SW 1271 (cell line): ENCODE measurements at regions not wholly inside any gene's neighbourhood (a gene's known extent, or its start where the extent isn't known, plus 50 kb on each side); places are given as distances from the start of the nearest gene placed in this dataset.

ENCODE experiments used
- DNase-seq, 2 experiments: peaks; one replicate each; lab custom pipeline; 2025; lab: John Stamatoyannopoulos, UW

GRCh38 chr2:104635608-104636007, 218.3 kb upstream of the POU3F3 start:
- DNase-seq = no peak

DNA sequence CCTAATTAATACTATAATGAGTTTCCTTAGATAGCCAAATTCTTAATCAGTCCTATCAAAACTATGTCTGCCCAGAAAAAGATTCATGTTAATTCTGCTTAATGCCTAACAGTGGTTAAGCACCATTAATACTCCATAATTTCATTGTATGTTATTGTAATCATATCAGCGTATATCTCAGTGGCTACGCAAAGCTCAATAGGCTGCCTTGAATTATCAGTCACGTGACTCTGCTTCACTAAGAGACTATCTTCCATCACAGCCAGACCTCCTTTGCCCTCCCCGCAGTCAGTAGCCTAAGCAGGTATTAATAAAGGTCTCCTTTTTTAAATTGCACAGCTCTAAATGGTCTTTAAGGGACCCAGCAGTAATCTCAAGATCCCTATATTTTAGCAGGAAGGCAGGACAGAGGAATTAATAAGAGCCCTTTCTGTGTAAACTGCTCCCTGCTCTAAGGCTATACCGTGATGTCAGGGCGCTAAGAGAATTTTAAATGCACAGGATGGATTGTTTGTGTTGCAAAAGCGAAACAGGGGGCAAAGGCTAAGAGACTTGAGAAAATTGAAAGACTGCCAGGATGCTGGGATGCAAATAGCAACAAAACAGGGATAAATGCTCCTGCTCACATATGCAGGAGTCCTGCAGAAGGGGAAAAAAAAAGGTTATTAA, 215.6 kb upstream of the POU3F3 start:
- DNase-seq = no peak

DNA sequence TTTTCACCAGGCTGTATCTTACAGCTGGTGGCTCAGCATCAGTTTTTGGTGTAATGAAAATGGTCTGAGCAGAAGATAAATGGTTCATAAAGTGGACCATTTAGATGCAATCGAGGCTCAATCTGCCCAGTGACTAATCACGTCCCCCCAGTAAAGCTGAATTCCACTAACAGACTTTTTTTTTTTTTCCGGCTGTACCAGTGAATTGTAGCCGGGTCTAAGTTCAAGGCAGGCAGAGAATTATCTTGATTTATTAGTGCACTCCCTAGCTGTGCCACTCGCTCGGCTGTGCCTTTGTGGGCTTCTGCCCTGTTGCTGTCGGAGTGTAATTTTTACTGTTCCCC, 215.1 kb upstream of the POU3F3 start:
- no peak for DNase-seq

DNA sequence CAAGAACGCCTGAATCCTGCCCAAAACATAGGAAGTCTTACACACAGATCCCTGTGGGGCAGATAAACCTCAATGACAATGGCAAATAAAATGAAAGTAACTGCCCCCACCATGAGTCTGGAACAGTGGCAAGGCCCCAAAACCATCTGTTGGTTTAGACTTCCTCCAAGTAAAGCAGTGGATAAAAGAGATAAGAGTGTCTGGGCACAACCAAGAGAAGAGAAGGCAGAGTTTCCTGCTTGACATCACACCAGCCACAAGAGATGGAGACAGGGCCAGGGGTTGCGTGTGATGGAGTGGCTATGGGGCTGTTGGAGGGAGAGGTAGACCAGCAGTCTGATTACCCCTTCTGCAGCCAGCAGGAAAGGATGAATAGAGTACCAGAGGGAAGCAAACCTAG, 212.1 kb upstream of the POU3F3 start:
- no peak for DNase-seq

DNA sequence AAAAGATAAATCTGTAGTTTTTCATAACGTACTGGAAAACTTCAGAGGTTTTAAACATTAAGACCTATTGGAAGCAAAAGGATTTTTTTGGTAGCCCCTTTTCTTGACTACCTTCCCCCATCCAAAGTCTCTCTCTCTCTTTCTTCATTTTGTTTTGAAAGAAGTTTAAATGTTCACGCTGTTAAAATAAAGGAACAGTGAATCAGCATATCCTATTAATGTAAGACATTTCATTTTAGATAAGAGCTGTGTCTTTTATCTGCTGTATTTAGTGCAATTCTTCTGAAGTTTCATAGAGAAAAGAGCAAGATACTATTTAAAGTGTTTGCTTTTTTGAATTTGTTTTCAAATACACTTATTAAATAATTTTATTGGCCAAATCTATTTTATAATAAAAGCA, 205.5 kb upstream of the POU3F3 start:
- no peak for DNase-seq

DNA sequence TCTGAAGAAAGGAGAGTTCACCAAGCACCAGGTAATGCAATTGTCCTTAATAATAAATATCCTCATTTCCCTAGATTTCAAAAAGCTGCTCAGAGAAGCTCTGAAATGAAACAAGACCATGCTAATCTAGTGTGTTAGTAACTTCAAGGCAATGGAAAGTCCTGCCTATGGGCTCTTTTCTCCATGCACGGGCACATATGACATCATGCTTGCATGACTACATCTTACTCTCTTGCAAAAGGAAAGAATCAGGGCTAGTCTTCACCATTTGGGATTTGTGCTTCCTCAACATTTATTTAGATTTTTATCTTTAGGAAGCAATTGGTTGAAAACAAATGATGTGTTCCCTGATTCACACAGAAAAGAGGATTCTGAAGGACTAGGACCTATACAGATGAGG, 204.0 kb upstream of the POU3F3 start:
- DNase-seq = no peak

GRCh38 chr2:104650405-104650996, 203.4 kb upstream of the POU3F3 start:
- no peak for DNase-seq

GRCh38 chr2:104654811-104655210, 199.1 kb upstream of the POU3F3 start:
- no peak for DNase-seq

GRCh38 chr2:104656571-104657163, 197.2 kb upstream of the POU3F3 start:
- DNase-seq = no peak

GRCh38 chr2:104658144-104658835, 195.6 kb upstream of the POU3F3 start:
- no peak for DNase-seq

DNA sequence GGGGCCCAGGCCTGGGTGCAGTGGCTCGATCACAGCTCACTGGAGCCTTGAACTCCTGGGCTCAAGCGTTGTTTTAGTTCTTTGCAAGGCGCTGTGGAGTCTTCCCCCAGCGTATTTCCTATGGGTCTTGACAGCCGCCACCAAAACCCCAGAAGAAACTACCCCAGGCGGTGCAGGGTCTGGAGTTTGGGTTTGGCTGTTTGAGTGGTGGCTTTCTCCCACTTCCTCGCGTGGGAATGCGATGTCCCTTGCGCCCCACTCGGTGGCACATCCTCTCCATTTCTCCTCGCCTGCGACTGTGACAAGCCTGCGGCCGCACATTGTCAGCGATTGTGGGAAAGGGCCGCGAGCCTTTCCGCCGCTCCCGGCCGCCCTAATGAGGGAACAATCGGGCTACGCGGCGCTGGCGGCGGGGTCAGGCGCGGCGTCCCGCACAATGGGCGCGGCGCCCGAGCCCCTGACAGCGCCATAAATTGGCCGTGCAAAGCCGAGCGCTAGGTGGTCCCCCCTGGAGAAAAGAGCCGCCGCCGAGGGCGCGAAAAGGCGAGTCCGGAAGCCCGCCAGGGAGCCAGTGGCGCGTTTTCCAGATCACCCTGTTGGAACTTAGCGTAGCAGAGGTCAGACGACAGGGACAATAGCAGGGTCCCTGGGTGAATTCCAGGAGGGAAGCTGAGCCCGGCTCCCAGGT, 194.9 kb upstream of the POU3F3 start:
- no peak for DNase-seq

DNA sequence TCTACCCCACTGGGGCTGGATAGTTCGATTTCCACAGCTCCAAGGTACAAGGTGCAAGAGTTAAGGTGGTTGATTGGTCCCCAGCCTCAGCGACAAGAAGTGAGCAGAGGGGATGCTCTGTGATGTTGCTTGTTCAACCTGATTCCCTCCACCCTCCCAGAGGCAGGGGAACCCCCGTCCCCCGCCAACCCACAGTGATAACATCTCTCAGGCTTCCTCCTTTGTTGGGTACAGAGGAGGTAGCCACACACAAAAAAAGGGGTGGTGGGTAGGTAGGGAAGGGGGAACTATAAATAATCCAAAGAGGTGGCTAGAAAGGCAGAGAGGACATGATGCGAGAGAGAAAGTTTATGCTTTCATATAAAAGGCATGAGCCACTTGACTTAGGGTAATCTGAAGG, 192.9 kb upstream of the POU3F3 start:
- DNase-seq = no peak

DNA sequence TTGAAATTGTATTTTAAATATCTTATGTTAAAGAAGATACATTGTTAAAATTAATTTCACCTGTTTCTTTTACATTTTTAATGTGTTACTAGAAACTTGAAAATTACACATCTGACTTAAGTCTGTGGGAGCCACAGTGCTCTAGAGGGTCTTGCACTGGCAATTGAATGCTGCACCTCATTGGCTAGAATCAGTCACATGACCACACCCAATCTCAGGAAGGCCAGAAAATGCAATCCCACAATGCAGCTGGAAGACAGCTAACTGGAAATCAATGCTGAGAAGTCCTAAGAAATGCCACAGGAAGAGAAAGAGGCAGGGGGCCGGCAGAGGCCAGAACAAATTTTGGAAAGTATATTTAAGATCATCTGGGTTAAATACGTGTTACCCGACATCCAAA, 189.2 kb upstream of the POU3F3 start:
- no peak for DNase-seq

GRCh38 chr2:104668631-104669030, 185.3 kb upstream of the POU3F3 start:
- DNase-seq = no peak

- no peak for DNase-seq
These were observed 180.7 kb upstream of the POU3F3 start for GRCh38 chr2:104673225-104673624.

GRCh38 chr2:104678181-104678580, 175.7 kb upstream of the POU3F3 start:
- DNase-seq = no peak

DNA sequence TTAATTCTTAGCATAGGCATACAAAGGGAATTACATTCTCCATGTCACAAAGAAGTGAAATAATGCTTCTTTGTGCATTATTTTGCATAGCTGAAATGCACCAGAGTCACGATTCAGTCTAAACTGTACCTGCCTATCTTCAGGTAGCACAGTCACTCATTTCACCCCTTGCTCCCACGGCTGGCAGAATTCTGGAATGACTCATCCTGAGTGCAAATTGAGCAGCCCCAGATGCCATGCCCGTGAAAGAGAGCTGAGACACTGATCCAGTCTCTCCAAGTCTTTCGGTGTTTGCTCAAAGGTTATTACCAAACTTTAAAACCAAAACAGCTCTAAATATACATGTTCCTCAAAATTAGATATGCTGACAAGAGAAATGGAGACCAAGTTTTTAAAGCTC, 168.3 kb upstream of the POU3F3 start:
- no peak for DNase-seq

- no peak for DNase-seq
These were observed 166.8 kb upstream of the POU3F3 start for GRCh38 chr2:104687147-104687546.

DNA sequence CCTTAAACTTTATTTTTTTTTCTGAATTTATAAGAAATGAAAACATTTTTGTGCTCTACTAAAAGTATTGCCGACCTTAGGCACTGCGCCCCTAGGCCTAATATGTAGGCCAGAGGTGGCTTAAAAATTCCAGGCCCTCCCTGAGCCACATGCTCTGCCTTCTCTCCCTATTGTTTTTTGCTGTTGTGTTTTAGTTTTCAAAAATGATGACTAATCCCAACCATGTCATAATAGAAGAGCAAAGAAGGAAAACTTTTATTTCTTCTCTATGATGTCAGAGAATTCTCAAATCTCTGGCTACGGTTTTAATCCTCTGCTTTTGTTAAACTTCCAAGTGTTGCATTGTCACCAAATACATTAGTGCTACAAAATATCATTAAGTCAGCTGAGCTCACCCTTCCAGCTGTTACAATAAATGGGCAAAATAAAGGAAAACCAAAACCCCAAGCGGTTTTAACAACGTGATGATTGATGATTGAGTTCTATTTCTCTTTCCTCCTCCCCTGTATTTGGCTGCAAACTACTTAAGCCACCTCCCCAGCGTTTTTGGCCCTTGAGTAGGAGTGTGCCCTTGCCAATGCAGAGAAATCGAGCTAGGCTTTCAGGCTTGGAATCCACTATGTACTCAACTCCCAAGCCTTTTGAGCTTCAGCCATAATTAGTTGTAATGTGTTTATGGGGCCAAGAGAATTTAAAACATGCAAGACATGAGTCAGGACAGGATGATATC, 163.5 kb upstream of the POU3F3 start:
- no peak for DNase-seq

DNA sequence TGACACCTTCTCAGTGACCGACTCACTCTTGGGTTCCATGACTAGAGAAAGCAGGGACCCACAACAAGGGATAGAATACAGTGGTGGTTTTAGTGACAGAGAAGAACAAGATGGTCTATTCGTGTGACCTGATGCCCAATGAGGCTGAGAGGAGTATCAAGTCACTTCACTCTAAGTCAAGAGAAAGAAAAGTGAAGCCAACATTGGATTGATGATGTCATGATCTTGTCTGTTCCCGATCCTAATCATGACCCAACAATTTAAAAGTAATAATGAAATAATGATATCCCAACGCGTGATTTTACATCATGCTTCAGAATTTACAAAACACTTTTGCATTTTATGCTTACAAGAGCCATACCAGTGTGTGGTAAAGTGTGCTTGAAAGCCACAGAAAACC, 155.6 kb upstream of the POU3F3 start:
- DNase-seq = no peak

GRCh38 chr2:104701411-104701911, 152.5 kb upstream of the POU3F3 start:
- DNase-seq = no peak
